Muscle of leg (tissue), 3 donors: ENCODE measurements at regions not wholly inside any gene's neighbourhood (a gene's known extent, or its start where the extent isn't known, plus 50 kb on each side); places are given as distances from the start of the nearest gene placed in this dataset.

Experiments
- DNase-seq: peaks from one replicate; pipeline ENCODE4 v3.0.0; 2013
- H3K27ac ChIP-seq: one replicate; pipeline ENCODE4 v1.5.1; 2013; ENCODE audit warnings: mild to moderate bottlenecking, low read length, control low read depth
- H3K27me3 ChIP-seq: one replicate; pipeline ENCODE4 v1.6.1; 2013; ENCODE audit warnings: low read length; ENCODE audit not compliant: control insufficient read depth, insufficient read depth
- H3K36me3 ChIP-seq: one replicate; pipeline ENCODE4 v1.6.1; 2013; ENCODE audit warnings: low read length; ENCODE audit not compliant: control insufficient read depth, insufficient read depth
- H3K4me1 ChIP-seq: one replicate; pipeline ENCODE4 v1.6.1; 2013; ENCODE audit warnings: low read length; ENCODE audit not compliant: control insufficient read depth, insufficient read depth
- H3K4me3 ChIP-seq: one replicate; pipeline ENCODE4 v1.5.1; 2013; ENCODE audit warnings: low read length, control low read depth
- H3K9me3 ChIP-seq: replicated peaks from 2 replicates; pipeline ENCODE4 v1.6.1; 2013; ENCODE audit warnings: low read depth, low read length; ENCODE audit not compliant: control insufficient read depth
- WGBS: methylation state at CpG from one replicate; pipeline ENCODE4 v1.1.5; 2013; ENCODE audit warnings: missing lambda C conversion rate; ENCODE audit not compliant: insufficient coverage; 5-methylcytosine and 5-hydroxymethylcytosine counted together

DNA sequence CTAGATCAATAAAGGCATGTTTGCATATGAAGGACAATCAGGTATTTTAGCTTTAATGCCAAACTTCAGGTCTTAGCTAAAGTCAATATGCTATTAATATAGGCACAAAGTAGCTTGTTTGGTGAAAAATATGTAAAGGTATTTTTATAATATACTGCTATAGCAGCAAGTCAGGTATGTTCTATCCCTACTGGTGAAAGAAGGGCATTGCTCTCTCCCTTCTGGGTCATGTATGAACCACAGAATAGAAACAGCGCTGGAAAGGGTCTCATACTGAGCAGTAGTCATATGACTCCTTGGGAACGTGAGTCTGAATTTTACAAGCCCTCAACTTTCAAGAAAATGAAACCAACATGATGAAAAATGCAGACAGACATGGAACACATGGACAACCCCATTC lies 314.6 kb downstream of the GRIN2B start:
- 80% methylated on average over 2 of the region's 2 CpGs for WGBS
- peaks cover 7% of the 10 kb centered on the region for H3K4me1 ChIP-seq
- no peak overlapping the region for H3K4me3 ChIP-seq
- DNase-seq = no peak
- H3K9me3 ChIP-seq = no peaks in the 10 kb centered on the region
- H3K27me3 ChIP-seq = no peaks in the 10 kb centered on the region
- H3K27ac ChIP-seq = no peak overlapping the region
- no peaks in the 10 kb centered on the region for H3K36me3 ChIP-seq

GRCh38 chr12:13661005-13661887 lies 320.2 kb downstream of the GRIN2B start:
- H3K9me3 ChIP-seq = no peaks in the 10 kb centered on the region
- 16% methylated on average over 8 of the region's 11 CpGs for WGBS
- no peak overlapping the region for H3K4me3 ChIP-seq
- no peaks in the 10 kb centered on the region for H3K4me1 ChIP-seq
- DNase-seq = peak; percentile 85
- no peaks in the 10 kb centered on the region for H3K27me3 ChIP-seq
- no peak overlapping the region for H3K27ac ChIP-seq
- no peaks in the 10 kb centered on the region for H3K36me3 ChIP-seq

DNA sequence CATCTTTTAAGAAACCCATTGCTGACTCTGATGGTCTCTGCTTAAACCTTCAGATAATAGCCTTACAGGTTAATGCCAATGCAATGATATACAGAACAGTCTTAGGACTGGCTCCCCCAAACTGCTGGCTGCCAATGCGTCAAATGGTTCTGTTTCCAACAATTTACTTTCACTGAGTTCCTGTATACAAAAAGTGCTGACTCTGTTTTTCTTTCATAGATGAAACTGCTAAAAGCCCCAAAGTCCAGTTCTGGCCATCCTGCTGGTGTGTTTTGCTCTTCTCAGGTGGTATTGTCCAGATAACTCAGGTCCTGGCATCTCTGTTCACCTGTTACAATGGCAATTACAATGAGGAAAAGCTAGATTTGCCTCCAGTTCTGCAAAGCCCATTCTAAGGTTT lies 326.9 kb downstream of the GRIN2B start:
- Histone ChIP-seq H3K27ac (no peak overlapping the region), H3K9me3 (no peaks in the 10 kb centered on the region), H3K4me1 (no peaks in the 10 kb centered on the region), H3K36me3 (no peaks in the 10 kb centered on the region), H3K27me3 (no peaks in the 10 kb centered on the region), H3K4me3 (no peak overlapping the region)
- 67% methylated on average over 1 of the region's 1 CpG for WGBS
- DNase-seq = no peak

DNA sequence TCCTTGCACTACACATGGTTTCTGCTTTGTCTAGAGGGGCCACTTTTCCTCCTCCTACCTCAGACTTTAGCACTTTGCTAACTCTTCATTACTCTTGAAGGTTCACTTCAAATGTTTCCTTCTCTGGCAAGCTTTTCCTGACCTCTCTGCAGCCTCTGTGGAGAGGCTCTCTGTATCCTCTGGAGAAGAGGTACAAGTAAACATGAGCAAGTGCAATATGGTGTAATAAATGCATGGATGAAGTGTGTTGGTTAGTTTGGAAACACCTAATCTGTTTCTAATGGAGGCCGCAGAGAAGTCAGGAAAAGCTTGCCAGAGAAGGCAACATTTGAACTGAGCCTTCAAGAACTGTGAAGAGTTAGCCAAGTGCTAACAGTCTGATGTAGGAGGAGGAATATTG lies 329.3 kb downstream of the GRIN2B start:
- no peaks in the 10 kb centered on the region for H3K27me3 ChIP-seq
- H3K36me3 ChIP-seq = no peaks in the 10 kb centered on the region
- H3K4me3 ChIP-seq = no peak overlapping the region
- H3K4me1 ChIP-seq = no peaks in the 10 kb centered on the region
- H3K9me3 ChIP-seq = no peaks in the 10 kb centered on the region
- WGBS = 78% methylated on average over 1 of the region's 1 CpG
- H3K27ac ChIP-seq = no peak overlapping the region
- DNase-seq = no peak

DNA sequence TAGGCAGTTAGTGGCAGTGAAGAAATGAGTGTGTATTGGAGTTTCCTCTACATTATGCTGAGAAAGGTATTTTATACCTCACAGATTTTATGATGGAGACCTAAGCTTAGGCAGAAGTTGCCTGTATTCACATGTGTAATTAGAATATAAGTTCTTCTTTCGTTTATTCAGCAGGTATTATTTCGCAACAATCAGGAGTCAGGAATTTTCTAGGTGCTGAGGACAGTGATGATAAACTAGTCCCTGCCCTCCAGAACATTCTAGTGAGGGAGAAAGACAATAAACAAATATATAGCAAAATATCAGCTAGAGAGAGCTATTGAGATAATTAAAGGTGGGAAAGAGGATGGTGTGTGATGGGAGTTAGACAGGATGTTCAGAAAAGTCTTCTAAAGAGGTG lies 345.7 kb downstream of the GRIN2B start:
- Histone ChIP-seq H3K4me3 (no peak overlapping the region), H3K4me1 (no peaks in the 10 kb centered on the region), H3K9me3 (no peaks in the 10 kb centered on the region), H3K27ac (no peak overlapping the region), H3K27me3 (no peaks in the 10 kb centered on the region), H3K36me3 (no peaks in the 10 kb centered on the region)
- no peak for DNase-seq
- WGBS = no CpG with 5 or more reads among the region's 2 CpGs

GRCh38 chr12:13631873-13632272 lies 349.5 kb downstream of the GRIN2B start:
- Histone ChIP-seq H3K4me1 (no peaks in the 10 kb centered on the region), H3K9me3 (no peaks in the 10 kb centered on the region), H3K4me3 (no peak overlapping the region), H3K36me3 (no peaks in the 10 kb centered on the region), H3K27ac (no peak overlapping the region), H3K27me3 (no peaks in the 10 kb centered on the region)
- WGBS = 90% methylated on average over 2 of the region's 2 CpGs
- no peak for DNase-seq

DNA sequence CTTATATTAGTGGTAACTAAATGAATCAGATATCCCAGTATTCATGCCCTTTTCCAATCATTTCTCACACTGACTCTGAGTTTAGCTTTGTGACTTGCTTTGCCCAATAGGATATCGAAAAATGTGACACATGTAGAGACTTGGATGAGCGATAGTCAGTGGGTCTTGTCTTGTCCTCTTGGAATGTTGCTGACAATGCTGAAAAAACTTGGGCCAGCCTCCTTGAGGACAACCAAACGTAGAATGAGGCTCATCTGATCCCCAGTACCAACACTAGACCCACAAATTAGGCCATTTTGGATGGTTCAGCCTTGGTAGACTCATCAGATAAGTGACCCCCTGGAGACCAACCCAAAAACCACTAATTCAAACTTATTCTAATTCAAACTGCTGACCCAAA lies 351.0 kb downstream of the GRIN2B start:
- no peak for DNase-seq
- Histone ChIP-seq H3K36me3 (no peaks in the 10 kb centered on the region), H3K9me3 (no peaks in the 10 kb centered on the region), H3K27ac (no peak overlapping the region), H3K4me3 (no peak overlapping the region), H3K27me3 (no peaks in the 10 kb centered on the region), H3K4me1 (no peaks in the 10 kb centered on the region)
- WGBS = 92% methylated on average over 2 of the region's 3 CpGs

GRCh38 chr12:13628067-13628466 lies 353.3 kb downstream of the GRIN2B start:
- Histone ChIP-seq H3K27me3 (no peaks in the 10 kb centered on the region), H3K4me3 (no peak overlapping the region), H3K4me1 (no peaks in the 10 kb centered on the region), H3K36me3 (no peaks in the 10 kb centered on the region), H3K9me3 (no peaks in the 10 kb centered on the region), H3K27ac (no peak overlapping the region)
- DNase-seq = no peak
- no CpG with 5 or more reads among the region's 1 CpG for WGBS

DNA sequence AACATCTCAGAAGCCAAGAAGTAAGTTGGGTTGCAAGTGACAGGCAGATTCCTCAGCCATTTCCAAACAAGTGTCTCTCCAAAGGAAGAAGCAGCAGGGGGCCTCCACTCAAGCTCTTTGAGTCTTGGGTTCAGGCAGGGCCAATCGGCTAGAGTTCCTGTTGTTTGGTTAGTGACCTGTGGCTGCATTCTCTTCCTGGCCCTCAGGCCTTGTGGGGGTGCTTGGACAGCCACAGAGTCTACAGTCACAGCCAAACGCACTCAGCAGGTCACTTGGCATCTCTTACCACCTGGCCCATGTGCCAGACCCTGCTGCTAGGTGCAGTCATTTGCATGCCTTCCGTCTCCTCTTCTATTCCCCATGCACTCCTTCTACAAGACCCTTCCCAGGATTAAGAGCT lies 353.9 kb downstream of the GRIN2B start:
- DNase-seq = no peak
- Histone ChIP-seq H3K4me1 (no peaks in the 10 kb centered on the region), H3K4me3 (no peak overlapping the region), H3K36me3 (no peaks in the 10 kb centered on the region), H3K27ac (no peak overlapping the region), H3K27me3 (no peaks in the 10 kb centered on the region), H3K9me3 (no peaks in the 10 kb centered on the region)
- WGBS = 83% methylated on average over 3 of the region's 3 CpGs

GRCh38 chr12:13613297-13613696 lies 368.1 kb downstream of the GRIN2B start:
- no peak for DNase-seq
- Histone ChIP-seq H3K27me3 (no peaks in the 10 kb centered on the region), H3K27ac (no peak overlapping the region), H3K4me3 (no peak overlapping the region), H3K9me3 (no peaks in the 10 kb centered on the region), H3K4me1 (peaks cover 4% of the 10 kb centered on the region), H3K36me3 (no peaks in the 10 kb centered on the region)
- no CpG with 5 or more reads among the region's 3 CpGs for WGBS
